ENCODE measurements at regions not wholly inside any gene's neighbourhood (a gene's known extent, or its start where the extent isn't known, plus 50 kb on each side); places are given as distances from the start of the nearest gene placed in this dataset.

- H3K9me3 ChIP-seq: no peaks in the 10 kb centered on the region
- intact Hi-C loops (cut with DNase I): no loop called here
- TF ChIP-seq CTCF (IDR thresholded peaks at IDR 0.05): no peak
- no peak for TF ChIP-seq POLR2A (IDR thresholded peaks at IDR 0.05)
- DNase-seq (no peak), ATAC-seq (no peak)
- no peaks in the 10 kb centered on the region for H3K36me3 ChIP-seq
- peaks cover 0 to 4% (median 0%) of the 10 kb centered on the region in 9 donors for H3K27me3 ChIP-seq
- no peak overlapping the region for H3K27ac ChIP-seq
- peaks cover 0 to 6% (median 0%) of the 10 kb centered on the region in 12 donors for H3K4me1 ChIP-seq
- WGBS, 4 donors: 89 to 93% (median 92%) methylated on average over 4 of the region's 4 CpGs
- no peak overlapping the region for H3K4me3 ChIP-seq
Measured at GRCh38 chr1:87185077-87185476, 143.6 kb upstream of the LMO4 start.

- H3K36me3 ChIP-seq: no peaks in the 10 kb centered on the region
- H3K27ac ChIP-seq: no peak overlapping the region
- ATAC-seq (no peak), DNase-seq (no peak)
- 49 to 57% (median 54%) methylated on average over 3 of the region's 3 CpGs for WGBS, 4 donors
- no peaks in the 10 kb centered on the region for H3K4me1 ChIP-seq
- intact Hi-C loops (cut with DNase I): no loop called here
- H3K4me3 ChIP-seq: no peak overlapping the region
- H3K27me3 ChIP-seq: peaks cover 0 to 4% (median 0%) of the 10 kb centered on the region in 9 donors
- no peak for TF ChIP-seq POLR2A (IDR thresholded peaks at IDR 0.05)
- no peak for TF ChIP-seq CTCF (IDR thresholded peaks at IDR 0.05)
- no peaks in the 10 kb centered on the region for H3K9me3 ChIP-seq
Measured at GRCh38 chr1:87186346-87186745, 142.3 kb upstream of the LMO4 start.

GRCh38 chr1:87188640-87189039 lies 140.0 kb upstream of the LMO4 start:
- Histone ChIP-seq H3K27me3 (peaks cover 0 to 4% (median 0%) of the 10 kb centered on the region in 9 donors), H3K36me3 (no peaks in the 10 kb centered on the region), H3K9me3 (peaks cover 0 to under 1% (median 0%) of the 10 kb centered on the region in 12 donors), H3K4me1 (no peaks in the 10 kb centered on the region), H3K27ac (no peak overlapping the region), H3K4me3 (no peak overlapping the region)
- WGBS, 4 donors: 73 to 76% (median 74%) methylated on average over 3 of the region's 3 CpGs
- intact Hi-C loops (cut with DNase I): no loop called here
- ATAC-seq (no peak), DNase-seq (no peak)
- TF ChIP-seq POLR2A (IDR thresholded peaks at IDR 0.05) (no peak), CTCF (IDR thresholded peaks at IDR 0.05) (no peak)

GRCh38 chr1:87190402-87190801 lies 138.3 kb upstream of the LMO4 start:
- ATAC-seq: no peak
- intact Hi-C loops (cut with DNase I): no loop called here
- DNase-seq: no peak
- H3K36me3 ChIP-seq: no peaks in the 10 kb centered on the region
- 75 to 85% (median 79%) methylated on average over 2 of the region's 2 CpGs for WGBS, 4 donors
- peaks cover 0 to 18% (median 5%) of the 10 kb centered on the region in 12 donors for H3K9me3 ChIP-seq
- H3K4me3 ChIP-seq: no peak overlapping the region
- H3K27me3 ChIP-seq: peaks cover 0 to 4% (median 0%) of the 10 kb centered on the region in 9 donors
- no peaks in the 10 kb centered on the region for H3K4me1 ChIP-seq
- H3K27ac ChIP-seq: no peak overlapping the region
- TF ChIP-seq CTCF (IDR thresholded peaks at IDR 0.05): no peak
- TF ChIP-seq POLR2A (IDR thresholded peaks at IDR 0.05): no peak
